Psoas muscle (tissue), 7 donors: ENCODE measurements at regions not wholly inside any gene's neighbourhood (a gene's known extent, or its start where the extent isn't known, plus 50 kb on each side); places are given as distances from the start of the nearest gene placed in this dataset.
"Not testable (repeated sequence)": the region's sequence is repeated elsewhere in the genome, so short reads cannot be mapped to it uniquely, and the experiment has no call there.

Experiments used
- ATAC-seq, 4 donors: fragments of 200-7000 bp; cut with Tn5 transposase; one replicate each; pipeline ENCODE4 v1.9.1; 2020; ENCODE audit warnings: moderate library complexity in 3 of 4, mild to moderate bottlenecking in 2 of 4
- DNase-seq, 2 donors: peaks; one replicate each; pipeline ENCODE4 v3.0.0-alpha.2; 2020
- H3K27ac ChIP-seq: fragments of 200-600 bp; one replicate; pipeline ENCODE4 v1.8.0; 2022
- H3K27me3 ChIP-seq, 3 donors: fragments of 200-600 bp in 1 of 3; one replicate each; pipeline versions ENCODE4 v1.6.1 to v1.8.0; 2013 to 2022; ENCODE audit warnings: low read length in 2 of 3, mild to moderate bottlenecking in 2 of 3, moderate library complexity in 1 of 3; ENCODE audit not compliant: insufficient read depth in 3 of 3
- H3K36me3 ChIP-seq, 2 donors: fragments of 200-600 bp in 1 of 2; one replicate each; pipeline versions ENCODE4 v1.6.1 to v1.8.0; 2013 to 2022; ENCODE audit warnings: low read depth in 1 of 2, mild to moderate bottlenecking in 1 of 2, moderate library complexity in 1 of 2; ENCODE audit not compliant: insufficient read depth in 1 of 2
- H3K4me1 ChIP-seq: fragments of 200-600 bp; one replicate; pipeline ENCODE4 v1.8.0; 2022
- H3K4me3 ChIP-seq: fragments of 200-600 bp; one replicate; pipeline ENCODE4 v1.8.0; 2022; ENCODE audit warnings: mild to moderate bottlenecking
- H3K9me3 ChIP-seq: fragments of 200-600 bp; one replicate; pipeline ENCODE4 v1.8.0; 2022
- CTCF ChIP-seq: fragments of 200-600 bp; IDR thresholded peaks from one replicate; pipeline ENCODE4 v1.8.0; 2022; ENCODE audit warnings: antibody characterized with exemption
- WGBS, 3 donors: extraction: QIAGEN DNeasy Blood & Tissue Kit; methylation state at CpG; one replicate each; pipeline versions ENCODE4 v1.1.6 to v1.1.7; 2013; 5-methylcytosine and 5-hydroxymethylcytosine counted together
- intact Hi-C, 2 donors: fragments of 100-400 bp; cut with DNase I; formaldehyde crosslinking; loops; one replicate each; pipeline versions ENCODE4 v1.11.0 to v1.14.2; 2022
- donor health status: healthy with polysubstance abuse.
- donor health status: DM: no; HTN: no; CAD: no; lungs with moderate emphysema.
- donor health status: Bipolar disorder and iron deficiency.
- donor health status: healthy.
- donor health status: DM: yes; HTN: yes; CAD: no.
- donor health status: DM: no; HTN: no; CAD: no.
- donor health status: DM: yes; HTN: yes; CAD: no.

DNA sequence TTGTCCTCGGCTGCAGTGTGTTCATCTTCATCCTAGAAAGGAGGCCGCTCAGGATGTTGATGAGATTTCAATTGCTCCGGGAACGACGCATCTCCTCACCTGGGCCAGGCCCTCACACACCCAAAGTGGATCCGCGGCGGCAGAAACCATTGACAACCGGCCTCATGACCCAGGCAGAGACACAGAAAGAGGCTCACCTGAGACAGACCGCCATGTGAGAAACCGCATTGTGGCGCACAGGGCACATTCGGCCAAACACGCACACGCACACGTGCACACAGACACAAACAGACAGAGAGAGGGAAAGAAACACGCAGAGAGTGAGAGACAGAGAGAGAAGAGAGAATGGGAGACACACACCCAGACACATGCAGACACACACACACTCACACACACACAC lies 3879.3 kb downstream of the SRGAP2C start:
- H3K36me3 ChIP-seq, H3K27ac ChIP-seq, H3K9me3 ChIP-seq, H3K27me3 ChIP-seq, H3K4me1 ChIP-seq, intact Hi-C loops, H3K4me3 ChIP-seq, ATAC-seq: not testable (repeated sequence)
- DNase-seq, result peak in 1 of 2 donors; percentile 18
- 89 to 91% (median 90%) methylated on average over 14 to 15 of the region's 17 CpGs for WGBS, 3 donors

DNA sequence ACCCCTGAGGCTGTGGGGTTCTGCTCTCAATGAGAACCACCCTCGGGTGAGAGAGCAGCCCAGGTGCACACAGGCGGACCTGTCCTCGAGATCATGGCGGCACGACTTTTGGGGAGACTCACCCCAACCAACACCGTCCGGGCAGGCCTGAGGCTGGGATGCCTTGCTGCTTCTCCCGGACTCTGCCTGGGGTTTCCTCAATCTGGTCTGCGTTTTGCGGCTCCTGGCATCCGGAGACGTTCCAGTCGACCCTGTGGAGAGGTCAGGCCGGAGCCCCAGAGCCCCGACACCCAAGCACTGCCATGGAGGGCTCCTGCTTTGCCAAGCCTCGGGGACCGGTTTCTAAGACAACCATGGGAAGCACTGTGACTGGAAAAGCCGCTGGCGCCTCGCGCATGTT lies 3879.7 kb downstream of the SRGAP2C start:
- intact Hi-C loops, result no loop called here
- ATAC-seq, result no peak
- DNase-seq, result peak in 1 of 2 donors; percentile 23

DNA sequence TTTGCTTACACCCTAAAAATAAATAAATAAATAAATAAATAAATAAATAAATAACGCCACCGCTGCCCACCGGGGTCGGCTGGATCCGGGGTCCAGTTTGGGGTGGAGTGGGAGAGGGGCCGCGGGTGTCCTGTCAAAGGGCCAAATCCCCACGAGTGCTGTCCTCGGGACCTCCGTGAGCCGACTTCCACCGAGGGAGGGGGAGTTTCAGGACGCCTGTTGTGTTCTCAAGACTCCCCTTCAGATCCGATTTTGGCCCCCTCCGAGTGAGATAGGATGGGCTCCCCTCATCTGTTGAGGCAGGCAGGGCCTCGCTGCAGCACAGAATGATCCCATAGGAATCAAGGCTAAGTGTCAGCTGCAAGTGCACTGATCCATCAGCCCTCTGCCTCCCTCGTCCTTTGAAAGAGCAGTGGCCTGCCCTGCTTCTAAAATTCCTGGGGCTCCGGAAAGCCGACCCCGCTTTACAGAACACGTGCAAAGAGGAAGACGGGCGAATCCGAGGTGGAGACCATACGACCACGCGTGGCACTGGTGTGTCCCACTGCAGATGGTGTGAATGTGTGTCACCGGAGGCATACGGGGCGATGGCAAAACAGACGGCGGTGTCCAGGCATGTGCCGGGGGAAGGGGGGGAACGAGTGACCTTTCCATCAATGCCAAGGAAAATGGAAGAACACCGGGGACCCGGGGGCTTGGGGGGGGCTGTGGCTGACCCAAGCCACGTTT lies 3880.5 kb downstream of the SRGAP2C start:
- no peaks in the 10 kb centered on the region for H3K4me1 ChIP-seq
- TF ChIP-seq CTCF, result no peak
- H3K9me3 ChIP-seq, result peaks cover 4% of the 10 kb centered on the region
- DNase-seq (peak in 1 of 2 donors; percentile 27), ATAC-seq (no peak)
- no peak overlapping the region for H3K4me3 ChIP-seq
- 83 to 88% (median 85%) methylated on average over 37 of the region's 37 CpGs for WGBS, 3 donors
- intact Hi-C loops, result no loop called here
- no peaks in the 10 kb centered on the region for H3K27me3 ChIP-seq
- no peaks in the 10 kb centered on the region for H3K36me3 ChIP-seq
- H3K27ac ChIP-seq, result no peak overlapping the region

More for the DNA sequence above, 3879.7 kb downstream of the SRGAP2C start:
- no peaks in the 10 kb centered on the region for H3K36me3 ChIP-seq
- no peak for TF ChIP-seq CTCF
- H3K27ac ChIP-seq, result no peak overlapping the region
- no peaks in the 10 kb centered on the region for H3K27me3 ChIP-seq
- no peaks in the 10 kb centered on the region for H3K4me1 ChIP-seq
- H3K9me3 ChIP-seq, result peaks cover 4% of the 10 kb centered on the region
- WGBS, 3 donors, result 84 to 88% (median 86%) methylated on average over 21 of the region's 21 CpGs
- H3K4me3 ChIP-seq, result no peak overlapping the region

- TF ChIP-seq CTCF, result no peak
- WGBS, 3 donors, result 79 to 91% (median 84%) methylated on average over 14 of the region's 14 CpGs
- Histone ChIP-seq H3K4me3 (no peak overlapping the region), H3K4me1 (no peaks in the 10 kb centered on the region), H3K27ac (no peak overlapping the region), H3K27me3 (no peaks in the 10 kb centered on the region), H3K9me3 (peaks cover 4% of the 10 kb centered on the region), H3K36me3 (no peaks in the 10 kb centered on the region)
- intact Hi-C loops, result no loop called here
- no peak for DNase-seq
- no peak for ATAC-seq
Measured at GRCh38 chr1:125065821-125066180, 3881.0 kb downstream of the SRGAP2C start.

DNA sequence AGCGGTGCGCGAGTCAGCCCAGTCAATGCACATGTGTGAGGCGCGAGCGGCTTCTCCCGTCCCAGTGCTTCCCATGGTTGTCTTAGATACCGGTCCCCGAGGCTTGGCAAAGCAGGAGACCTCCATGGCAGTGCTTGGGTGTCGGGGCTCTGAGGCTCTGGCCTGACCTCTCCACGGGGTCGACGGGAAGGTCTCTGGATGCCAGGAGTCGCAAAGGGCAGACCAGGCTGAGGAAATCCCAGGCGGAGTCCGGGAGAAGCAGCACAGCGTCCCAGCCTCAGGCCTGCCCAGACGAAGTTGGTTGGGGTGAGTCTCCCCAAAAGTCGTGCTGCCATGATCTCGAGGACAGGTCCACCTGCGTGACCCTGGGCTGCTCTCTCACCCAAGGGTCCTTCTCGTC lies 3881.6 kb downstream of the SRGAP2C start:
- H3K9me3 ChIP-seq, result peaks cover 4% of the 10 kb centered on the region
- no peak for ATAC-seq

DNA sequence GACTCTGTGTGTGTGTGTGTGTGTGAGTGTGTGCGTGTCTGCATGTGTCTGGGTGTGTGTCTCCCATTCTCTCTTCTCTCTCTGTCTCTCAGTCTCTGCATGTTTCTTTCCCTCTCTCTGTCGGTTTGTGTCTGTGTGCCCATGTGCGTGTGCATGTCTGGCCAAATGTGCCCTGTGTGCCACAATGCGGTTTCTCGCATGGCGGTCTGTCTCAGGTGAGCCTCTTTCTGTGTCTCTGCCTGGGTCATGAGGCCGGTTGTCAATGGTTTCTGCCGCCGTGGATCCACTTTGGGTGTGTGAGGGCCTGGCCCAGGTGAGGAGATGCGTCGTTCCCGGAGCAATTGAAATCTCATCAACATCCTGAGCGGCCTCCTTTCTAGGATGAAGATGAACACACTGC lies 3882.1 kb downstream of the SRGAP2C start:
- H3K4me3 ChIP-seq, H3K27me3 ChIP-seq, H3K9me3 ChIP-seq, DNase-seq, H3K36me3 ChIP-seq, H3K27ac ChIP-seq, ATAC-seq, H3K4me1 ChIP-seq, intact Hi-C loops: not testable (repeated sequence)
- 82 to 94% (median 86%) methylated on average over 9 to 12 of the region's 13 CpGs for WGBS, 3 donors

More for the DNA sequence above, 3881.6 kb downstream of the SRGAP2C start:
- H3K27me3 ChIP-seq, result no peaks in the 10 kb centered on the region
- TF ChIP-seq CTCF, result no peak
- no peaks in the 10 kb centered on the region for H3K36me3 ChIP-seq
- WGBS, 3 donors, result 83 to 87% (median 86%) methylated on average over 22 of the region's 22 CpGs
- H3K4me1 ChIP-seq, result no peaks in the 10 kb centered on the region
- peak in 1 of 2 donors; percentile 39 for DNase-seq
- intact Hi-C loops, result no loop called here
- H3K27ac ChIP-seq, result no peak overlapping the region
- H3K4me3 ChIP-seq, result no peak overlapping the region
